ENCODE measurements at regions not wholly inside any gene's neighbourhood (a gene's known extent, or its start where the extent isn't known, plus 50 kb on each side); places are given as distances from the start of the nearest gene placed in this dataset.
A peak's percentile ranks its signal among the peaks of the same experiment; 100 is the strongest.
"Not testable (repeated sequence)": the region's sequence is repeated elsewhere in the genome, so short reads cannot be mapped to it uniquely, and the experiment has no call there.

DNA sequence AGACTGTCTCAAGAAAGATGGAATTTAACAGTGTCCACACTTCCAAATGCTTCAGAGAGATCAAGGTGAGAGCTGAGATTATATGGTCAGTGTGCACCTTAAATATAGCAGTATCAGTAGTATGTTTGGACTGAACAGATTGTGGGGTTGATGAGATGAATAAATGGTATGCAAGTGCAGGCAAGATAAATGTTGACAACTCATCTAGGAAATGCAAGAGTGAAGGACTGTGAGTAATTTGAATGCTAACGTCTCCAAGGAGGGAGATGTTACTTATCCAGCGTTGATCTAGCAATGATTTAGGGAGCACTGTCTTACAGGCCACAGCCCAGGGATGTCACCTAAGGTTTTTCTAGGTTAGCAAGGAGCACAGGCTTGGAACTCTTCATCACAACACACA lies 170.7 kb upstream of the GALNT2 start:
- H3K4me3 Mint-ChIP-seq = no peak overlapping the region
- intact Hi-C loops (cut with micrococcal nuclease) = no loop called here
- peaks cover 5% of the 10 kb centered on the region for H3K9me3 Mint-ChIP-seq
- no peak for DNase-seq
- H3K27ac Mint-ChIP-seq = no peak overlapping the region
- H3K4me1 Mint-ChIP-seq = no peaks in the 10 kb centered on the region
- peaks cover 35% of the 10 kb centered on the region for H3K27me3 Mint-ChIP-seq
- H3K36me3 Mint-ChIP-seq (ENCODE audit: low read depth) = no peaks in the 10 kb centered on the region

DNA sequence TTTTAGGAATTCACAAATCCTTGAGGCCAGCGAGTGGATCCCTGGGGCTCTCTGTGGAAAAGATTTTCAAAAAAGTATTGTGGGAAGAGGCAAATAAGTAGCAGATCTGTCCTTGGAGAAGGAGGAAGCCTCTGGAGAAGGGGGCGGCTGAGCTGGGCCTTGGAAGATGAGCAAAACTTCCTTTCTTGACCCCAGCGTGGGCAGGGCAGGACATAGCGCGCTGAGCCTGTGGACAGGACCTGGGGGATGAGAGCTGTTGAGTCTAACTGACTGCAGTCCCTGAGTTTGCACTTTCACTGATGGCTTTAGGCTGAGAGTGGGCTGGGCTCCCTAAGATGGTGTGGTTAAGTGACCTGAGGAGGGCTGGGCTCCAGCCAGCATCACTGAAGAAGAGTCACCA lies 170.2 kb upstream of the GALNT2 start:
- Mint-ChIP-seq H3K27ac (no peak overlapping the region), H3K4me1 (no peaks in the 10 kb centered on the region), H3K4me3 (no peak overlapping the region), H3K36me3 (ENCODE audit: low read depth) (no peaks in the 10 kb centered on the region), H3K9me3 (peaks cover 9% of the 10 kb centered on the region), H3K27me3 (peaks cover 38% of the 10 kb centered on the region)
- DNase-seq = peak; percentile 38
- intact Hi-C loops (cut with micrococcal nuclease) = no loop called here

DNA sequence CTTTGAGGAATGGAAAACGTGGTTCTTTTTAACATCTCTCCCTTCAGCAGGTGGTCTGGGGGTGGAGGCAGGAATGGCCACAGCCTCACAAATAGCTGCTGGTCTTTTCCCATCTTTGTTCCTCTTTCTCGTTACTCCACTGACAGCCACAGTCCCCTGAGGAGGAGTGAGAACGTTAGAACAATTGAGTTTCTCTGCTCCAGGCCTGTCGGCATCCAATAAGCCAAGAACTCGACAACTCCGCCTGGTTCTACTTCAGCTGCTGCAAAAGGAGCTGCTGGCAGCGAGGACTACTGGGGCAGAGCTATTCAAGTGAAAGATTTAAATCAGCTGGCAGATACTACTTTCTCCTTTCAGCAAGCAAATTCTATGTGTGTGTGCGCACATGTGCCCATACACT lies 169.5 kb upstream of the GALNT2 start:
- peak; percentile 24 for DNase-seq
- no peak overlapping the region for H3K27ac Mint-ChIP-seq
- H3K4me3 Mint-ChIP-seq = no peak overlapping the region
- intact Hi-C loops (cut with micrococcal nuclease) = no loop called here
- H3K4me1 Mint-ChIP-seq = no peaks in the 10 kb centered on the region
- no peaks in the 10 kb centered on the region for H3K36me3 Mint-ChIP-seq (ENCODE audit: low read depth)
- H3K27me3 Mint-ChIP-seq = peaks cover 40% of the 10 kb centered on the region
- peaks cover 9% of the 10 kb centered on the region for H3K9me3 Mint-ChIP-seq

GRCh38 chr1:229900220-229900619 lies 166.8 kb upstream of the GALNT2 start:
- no peak overlapping the region for H3K27ac Mint-ChIP-seq
- intact Hi-C loops (cut with micrococcal nuclease) = no loop called here
- peaks cover 44% of the 10 kb centered on the region for H3K27me3 Mint-ChIP-seq
- no peak overlapping the region for H3K4me3 Mint-ChIP-seq
- H3K9me3 Mint-ChIP-seq = peaks cover 9% of the 10 kb centered on the region
- no peaks in the 10 kb centered on the region for H3K36me3 Mint-ChIP-seq (ENCODE audit: low read depth)
- DNase-seq = peak; percentile 28
- no peaks in the 10 kb centered on the region for H3K4me1 Mint-ChIP-seq

GRCh38 chr1:229905031-229905545 lies 161.9 kb upstream of the GALNT2 start:
- no peaks in the 10 kb centered on the region for H3K36me3 Mint-ChIP-seq (ENCODE audit: low read depth)
- peak; percentile 39 for DNase-seq
- peaks cover 49% of the 10 kb centered on the region for H3K27me3 Mint-ChIP-seq
- H3K4me3 Mint-ChIP-seq = no peak overlapping the region
- intact Hi-C loops (cut with micrococcal nuclease) = no loop called here
- no peaks in the 10 kb centered on the region for H3K4me1 Mint-ChIP-seq
- H3K9me3 Mint-ChIP-seq = peaks cover 7% of the 10 kb centered on the region
- H3K27ac Mint-ChIP-seq = no peak overlapping the region

GRCh38 chr1:229905652-229906051 lies 161.4 kb upstream of the GALNT2 start:
- intact Hi-C loops (cut with micrococcal nuclease) = no loop called here
- Mint-ChIP-seq H3K4me1 (no peaks in the 10 kb centered on the region), H3K4me3 (no peak overlapping the region), H3K27me3 (peaks cover 46% of the 10 kb centered on the region), H3K36me3 (ENCODE audit: low read depth) (no peaks in the 10 kb centered on the region), H3K27ac (no peak overlapping the region), H3K9me3 (peaks cover 4% of the 10 kb centered on the region)
- no peak for DNase-seq

GRCh38 chr1:229907884-229908638 lies 159.0 kb upstream of the GALNT2 start:
- H3K4me3 Mint-ChIP-seq = no peak overlapping the region
- peak; percentile 34 for DNase-seq
- H3K9me3 Mint-ChIP-seq = no peaks in the 10 kb centered on the region
- H3K36me3 Mint-ChIP-seq (ENCODE audit: low read depth) = no peaks in the 10 kb centered on the region
- no peak overlapping the region for H3K27ac Mint-ChIP-seq
- intact Hi-C loops (cut with micrococcal nuclease) = no loop called here
- H3K27me3 Mint-ChIP-seq = peaks cover 37% of the 10 kb centered on the region
- no peaks in the 10 kb centered on the region for H3K4me1 Mint-ChIP-seq

DNA sequence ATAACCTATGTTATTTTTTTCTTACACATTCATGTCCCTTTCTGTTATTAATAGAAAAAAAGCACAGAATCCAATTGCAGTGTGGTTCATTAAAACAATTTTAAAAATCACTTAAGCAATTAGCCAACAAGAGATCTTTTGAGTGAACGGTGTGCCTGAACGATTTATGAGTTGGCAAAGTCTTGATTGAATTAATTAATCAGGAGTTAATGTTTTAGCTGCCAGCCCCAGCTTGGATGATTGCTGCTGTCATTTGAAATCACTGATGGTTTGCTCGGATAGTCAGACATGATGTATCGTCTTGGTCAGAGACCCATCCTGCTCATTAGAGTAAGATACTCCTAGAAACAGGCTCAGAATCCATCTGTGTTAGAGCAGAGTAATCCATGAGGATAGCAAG lies 158.3 kb upstream of the GALNT2 start:
- DNase-seq = no peak
- no peaks in the 10 kb centered on the region for H3K9me3 Mint-ChIP-seq
- no peaks in the 10 kb centered on the region for H3K36me3 Mint-ChIP-seq (ENCODE audit: low read depth)
- no peaks in the 10 kb centered on the region for H3K4me1 Mint-ChIP-seq
- H3K27me3 Mint-ChIP-seq = peaks cover 34% of the 10 kb centered on the region
- intact Hi-C loops (cut with micrococcal nuclease) = no loop called here
- H3K4me3 Mint-ChIP-seq = no peak overlapping the region
- no peak overlapping the region for H3K27ac Mint-ChIP-seq

GRCh38 chr1:229913489-229913888 lies 153.5 kb upstream of the GALNT2 start:
- DNase-seq = peak; percentile 18
- Mint-ChIP-seq H3K27me3 (peaks cover 18% of the 10 kb centered on the region), H3K4me3 (no peak overlapping the region), H3K27ac (no peak overlapping the region), H3K36me3 (ENCODE audit: low read depth) (no peaks in the 10 kb centered on the region), H3K4me1 (no peaks in the 10 kb centered on the region), H3K9me3 (no peaks in the 10 kb centered on the region)
- intact Hi-C loops (cut with micrococcal nuclease) = no loop called here

GRCh38 chr1:229919488-229919887 lies 147.6 kb upstream of the GALNT2 start:
- H3K36me3 Mint-ChIP-seq (ENCODE audit: low read depth); H3K9me3 Mint-ChIP-seq; H3K4me1 Mint-ChIP-seq; intact Hi-C loops (cut with micrococcal nuclease); H3K27me3 Mint-ChIP-seq; H3K4me3 Mint-ChIP-seq; H3K27ac Mint-ChIP-seq; DNase-seq: not testable (repeated sequence)

GRCh38 chr1:229920683-229921082 lies 146.4 kb upstream of the GALNT2 start:
- H3K9me3 Mint-ChIP-seq = no peaks in the 10 kb centered on the region
- peak; percentile 51 for DNase-seq
- H3K4me3 Mint-ChIP-seq = no peak overlapping the region
- H3K4me1 Mint-ChIP-seq = no peaks in the 10 kb centered on the region
- intact Hi-C loops (cut with micrococcal nuclease) = no loop called here
- H3K27ac Mint-ChIP-seq = no peak overlapping the region
- peaks cover 7% of the 10 kb centered on the region for H3K27me3 Mint-ChIP-seq
- no peaks in the 10 kb centered on the region for H3K36me3 Mint-ChIP-seq (ENCODE audit: low read depth)

DNA sequence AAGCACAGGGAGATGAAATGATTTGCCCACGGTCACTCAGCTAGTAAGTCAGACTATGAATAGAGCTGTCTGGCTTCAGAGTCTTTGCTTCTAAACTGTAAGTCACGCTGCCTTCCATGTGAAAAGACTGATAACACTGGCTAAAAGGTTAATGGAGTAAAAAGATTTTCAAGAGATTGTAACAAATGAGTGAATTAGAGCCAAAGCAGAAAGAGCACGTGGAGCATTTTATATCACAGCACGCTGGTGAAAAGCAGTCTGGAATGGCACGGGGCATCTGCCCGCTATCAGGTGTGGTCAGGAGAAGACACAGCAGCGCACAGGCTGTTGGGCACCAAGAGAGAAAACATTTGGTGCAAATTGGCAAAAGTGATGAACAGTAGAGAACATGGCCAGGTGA lies 144.8 kb upstream of the GALNT2 start:
- Mint-ChIP-seq H3K9me3 (no peaks in the 10 kb centered on the region), H3K4me1 (no peaks in the 10 kb centered on the region), H3K4me3 (no peak overlapping the region), H3K27me3 (peaks cover 13% of the 10 kb centered on the region), H3K36me3 (ENCODE audit: low read depth) (no peaks in the 10 kb centered on the region), H3K27ac (no peak overlapping the region)
- DNase-seq = no peak
- intact Hi-C loops (cut with micrococcal nuclease) = no loop called here

DNA sequence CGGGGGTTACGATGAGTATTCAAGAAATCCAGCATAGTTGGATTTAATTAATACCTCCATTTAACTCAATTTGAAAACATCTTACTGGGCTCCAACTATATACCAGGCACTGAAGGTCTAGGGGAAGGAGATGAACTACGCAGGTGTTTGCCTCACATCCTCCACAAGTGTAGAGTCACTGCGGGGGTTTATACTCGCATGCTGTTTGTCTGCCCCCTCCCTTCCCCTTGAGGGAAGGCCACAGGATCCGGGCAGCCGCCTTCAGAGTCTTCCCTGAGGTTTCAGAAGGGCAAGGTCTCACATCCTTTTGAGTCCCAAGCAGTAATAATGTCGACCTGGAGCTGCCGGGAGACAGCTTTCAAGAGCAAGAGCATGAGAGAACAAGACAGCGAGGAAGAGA lies 142.4 kb upstream of the GALNT2 start:
- Mint-ChIP-seq H3K4me3 (no peak overlapping the region), H3K27me3 (peaks cover 19% of the 10 kb centered on the region), H3K27ac (no peak overlapping the region), H3K9me3 (no peaks in the 10 kb centered on the region), H3K36me3 (ENCODE audit: low read depth) (no peaks in the 10 kb centered on the region), H3K4me1 (no peaks in the 10 kb centered on the region)
- intact Hi-C loops (cut with micrococcal nuclease) = no loop called here
- DNase-seq = peak; percentile 31

- intact Hi-C loops (cut with micrococcal nuclease) = no loop called here
- Mint-ChIP-seq H3K9me3 (no peaks in the 10 kb centered on the region), H3K27me3 (peaks cover 28% of the 10 kb centered on the region), H3K27ac (no peak overlapping the region), H3K4me3 (no peak overlapping the region), H3K36me3 (ENCODE audit: low read depth) (no peaks in the 10 kb centered on the region), H3K4me1 (no peaks in the 10 kb centered on the region)
- DNase-seq = peak; percentile 20
Observed at GRCh38 chr1:229928767-229929166, 138.3 kb upstream of the GALNT2 start.

DNA sequence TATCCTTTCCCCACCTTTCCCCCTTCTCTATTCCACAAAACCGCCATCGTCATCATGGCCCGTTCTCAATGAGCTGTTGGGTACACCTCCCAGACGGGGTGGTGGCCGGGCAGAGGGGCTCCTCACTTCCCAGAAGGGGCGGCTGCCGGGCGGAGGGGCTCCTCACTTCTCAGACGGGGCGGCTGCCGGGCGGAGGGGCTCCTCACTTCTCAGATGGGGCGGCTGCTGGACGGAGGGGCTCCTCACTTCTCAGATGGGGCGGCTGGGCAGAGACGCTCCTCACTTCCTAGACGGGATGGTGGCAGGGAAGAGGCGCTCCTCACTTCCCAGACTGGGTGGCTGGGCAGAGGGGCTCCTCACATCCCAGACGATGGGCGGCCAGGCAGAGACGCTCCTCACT lies 135.3 kb upstream of the GALNT2 start:
- H3K4me3 Mint-ChIP-seq; H3K27ac Mint-ChIP-seq; H3K36me3 Mint-ChIP-seq (ENCODE audit: low read depth); H3K4me1 Mint-ChIP-seq; intact Hi-C loops (cut with micrococcal nuclease); H3K9me3 Mint-ChIP-seq: not testable (repeated sequence)
- DNase-seq = peak; percentile 18
- peaks cover 32% of the 10 kb centered on the region for H3K27me3 Mint-ChIP-seq

Data from activated CD4-positive, alpha-beta T cell treated with anti-CD3 and anti-CD28 coated beads, Interleukin-2, amount 10 ng/mL, durations not matched to agents 24 days and 14 days (primary cell).